ENCODE measurements at regions not wholly inside any gene's neighbourhood (a gene's known extent, or its start where the extent isn't known, plus 50 kb on each side); places are given as distances from the start of the nearest gene placed in this dataset.

DNA sequence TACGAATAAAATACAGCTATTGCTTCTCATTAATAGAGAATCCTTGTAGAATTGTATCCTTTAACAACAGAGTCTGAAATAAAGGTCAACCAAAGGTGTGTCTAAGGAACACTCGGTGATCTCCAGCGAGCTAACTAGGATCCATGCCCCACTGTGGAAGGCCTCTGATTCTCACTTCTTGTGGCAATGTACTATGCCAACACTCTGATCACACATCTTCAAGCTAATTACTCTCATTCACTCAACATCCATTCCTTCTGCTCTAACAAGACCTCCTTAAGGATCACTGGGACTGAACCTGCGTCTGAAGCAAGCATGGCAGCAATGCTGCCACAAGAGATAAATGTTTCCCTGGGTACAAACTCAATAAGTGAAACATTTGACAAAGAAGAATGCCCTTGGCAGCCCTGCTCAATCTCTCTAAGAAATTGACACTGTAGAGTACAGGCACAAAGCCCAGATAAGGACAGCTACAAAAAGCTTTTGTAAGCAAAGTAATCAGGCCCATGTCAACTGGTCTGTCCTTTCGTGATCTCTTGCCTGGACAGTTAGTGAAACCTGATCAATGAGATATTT is 74.6 kb upstream of the PARD3B start:
- Histone ChIP-seq H3K27ac (no peak overlapping the region), H3K4me3 (no peak overlapping the region), H3K9me3 (no peaks in the 10 kb centered on the region), H3K36me3 (no peaks in the 10 kb centered on the region), H3K27me3 (no peaks in the 10 kb centered on the region), H3K4me1 (no peaks in the 10 kb centered on the region)
- no peak for ATAC-seq
- no peak for DNase-seq
- 82 to 86% methylated on average over 5 of the region's 5 CpGs for WGBS, 2 donors
- intact Hi-C loops (cut with DNase I) = no loop called here
- TF ChIP-seq CTCF (IDR thresholded peaks at IDR 0.05) = no peak

DNA sequence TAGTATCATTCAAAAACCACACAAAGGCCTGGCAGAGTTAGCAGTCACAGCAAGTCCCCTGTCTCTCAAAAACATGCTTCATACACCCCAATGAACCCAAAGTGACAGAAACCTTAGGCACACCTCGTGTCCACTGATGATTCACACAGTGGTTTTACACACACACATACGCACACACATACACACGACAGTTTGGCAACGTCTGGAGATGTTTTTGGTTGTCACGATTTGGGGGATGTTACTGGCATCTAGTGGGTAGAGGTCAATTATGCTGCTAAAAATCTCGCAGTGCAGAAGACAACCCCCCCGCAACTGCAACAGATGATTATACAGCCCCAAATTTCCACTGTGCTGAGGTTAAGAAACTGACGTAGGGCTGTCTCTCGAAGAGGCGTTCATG is 72.9 kb upstream of the PARD3B start:
- intact Hi-C loops (cut with DNase I) = no loop called here
- no peak for TF ChIP-seq CTCF (IDR thresholded peaks at IDR 0.05)
- DNase-seq = no peak
- no peaks in the 10 kb centered on the region for H3K27me3 ChIP-seq
- H3K4me3 ChIP-seq = no peak overlapping the region
- 81 to 84% methylated on average over 10 of the region's 10 CpGs for WGBS, 2 donors
- H3K27ac ChIP-seq = no peak overlapping the region
- no peaks in the 10 kb centered on the region for H3K4me1 ChIP-seq
- H3K9me3 ChIP-seq = no peaks in the 10 kb centered on the region
- ATAC-seq = no peak
- no peaks in the 10 kb centered on the region for H3K36me3 ChIP-seq

DNA sequence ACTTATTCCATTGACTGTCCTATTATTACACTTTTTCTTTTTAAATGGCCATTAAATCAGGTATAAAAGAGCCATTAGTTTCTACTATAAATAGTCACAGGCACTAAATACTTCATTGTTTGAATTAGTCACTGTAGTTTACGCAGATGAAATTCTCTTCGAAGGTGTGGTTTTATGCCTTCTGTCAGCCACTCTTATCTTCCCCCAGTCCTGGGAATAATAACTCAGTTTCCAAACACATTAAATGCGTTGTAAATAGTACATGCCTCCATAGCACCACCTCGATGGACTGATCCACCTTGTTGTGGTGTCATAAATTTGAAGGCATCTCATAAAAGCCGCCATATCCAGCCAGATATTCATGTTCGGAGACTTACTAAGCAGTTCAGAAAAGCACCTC is 72.1 kb upstream of the PARD3B start:
- intact Hi-C loops (cut with DNase I) = no loop called here
- WGBS, 2 donors = 90 to 92% methylated on average over 6 of the region's 6 CpGs
- DNase-seq (no peak), ATAC-seq (no peak)
- H3K27ac ChIP-seq = no peak overlapping the region
- no peak overlapping the region for H3K4me3 ChIP-seq
- TF ChIP-seq CTCF (IDR thresholded peaks at IDR 0.05) = no peak
- no peaks in the 10 kb centered on the region for H3K4me1 ChIP-seq
- no peaks in the 10 kb centered on the region for H3K27me3 ChIP-seq
- H3K36me3 ChIP-seq = no peaks in the 10 kb centered on the region
- no peaks in the 10 kb centered on the region for H3K9me3 ChIP-seq

DNA sequence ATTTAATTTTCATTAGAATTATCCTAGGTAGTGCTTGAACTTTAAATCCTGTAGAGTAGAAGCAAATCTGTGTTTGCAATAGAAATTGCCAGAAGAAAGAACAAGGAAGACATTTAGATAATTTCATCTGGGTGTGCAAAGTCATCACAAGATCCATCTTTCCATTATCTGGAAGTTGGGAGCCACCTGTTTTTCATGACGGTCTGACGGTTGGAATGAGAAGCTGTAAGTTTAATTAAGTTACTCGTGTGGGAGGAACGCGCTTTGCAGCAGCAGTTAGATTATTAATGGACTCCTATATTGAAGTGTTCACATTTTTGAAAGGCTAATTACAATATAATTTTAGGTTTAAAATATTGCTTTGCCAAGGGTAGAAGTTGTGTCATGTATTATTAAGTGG is 69.9 kb upstream of the PARD3B start:
- H3K4me1 ChIP-seq = no peaks in the 10 kb centered on the region
- no peak for TF ChIP-seq CTCF (IDR thresholded peaks at IDR 0.05)
- no peaks in the 10 kb centered on the region for H3K36me3 ChIP-seq
- H3K4me3 ChIP-seq = no peak overlapping the region
- H3K27ac ChIP-seq = no peak overlapping the region
- WGBS, 2 donors = 70 to 76% methylated on average over 5 of the region's 5 CpGs
- intact Hi-C loops (cut with DNase I) = no loop called here
- DNase-seq (no peak), ATAC-seq (no peak)
- no peaks in the 10 kb centered on the region for H3K9me3 ChIP-seq
- no peaks in the 10 kb centered on the region for H3K27me3 ChIP-seq

All from heart right ventricle (tissue), 16 donors.